GM12878 (cell line): ENCODE measurements at regions not wholly inside any gene's neighbourhood (a gene's known extent, or its start where the extent isn't known, plus 50 kb on each side); places are given as distances from the start of the nearest gene placed in this dataset.

Experiments
- ATAC-seq: fragments of 200-7000 bp; cut with Tn5 transposase; 3 replicates; pipeline ENCODE4 v1.9.1; 2020; ENCODE audit warnings: mild to moderate bottlenecking, moderate library complexity
- BruUV-seq: library from RNA; stranded (reverse); fragments of 400-500 nt; replicated peaks from 2 replicates; lab custom pipeline; 2021; lab: Mats Ljungman, UMichigan
- CTCF ChIA-PET: fragments of 300-600 bp; sonication (Branson Sonifier 250); formaldehyde crosslinking; extraction: SDS; loops from one replicate; lab custom pipeline; 2021; ENCODE audit warnings: inconsistent platforms; lab: Yijun Ruan, JAX
- POLR2A ChIA-PET: fragments of 350-600 bp; formaldehyde crosslinking; extraction: SDS; loops from one replicate; lab custom pipeline; 2021; ENCODE audit warnings: inconsistent platforms; lab: Charles Lee
- RAD21 ChIA-PET: fragments of 300-600 bp; sonication (Branson Sonifier 250); formaldehyde crosslinking; loops from one replicate; lab custom pipeline; 2023; ENCODE audit warnings: antibody characterized with exemption; ENCODE audit not compliant: unreplicated experiment; lab: Charles Lee
- SMC1A ChIA-PET: fragments of 300-600 bp; sonication (Branson Sonifier 250); formaldehyde crosslinking; loops from one replicate; lab custom pipeline; 2023; ENCODE audit not compliant: unreplicated experiment, uncharacterized antibody; lab: Charles Lee
- DNase-seq: peaks from one replicate; pipeline ENCODE4 v3.0.0-alpha.2; 2011; ENCODE audit warnings: low read depth, low spot score
- FAIRE-seq: peaks from 3 replicates; lab custom pipeline; 2011; peaks lifted over from hg19 to GRCh38; lab: Jason Lieb, UNC
- H2AFZ ChIP-seq: 2 replicates; pipeline ENCODE4 v1.6.0; 2011; ENCODE audit warnings: low read depth, low read length, control low read depth; ENCODE audit not compliant: control insufficient read depth
- H3K27ac ChIP-seq: 2 replicates; pipeline ENCODE4 v1.5.1; 2011; ENCODE audit warnings: control low read depth; ENCODE audit not compliant: control insufficient read depth, insufficient read depth
- H3K27me3 ChIP-seq, 2 experiments: replicated peaks in 1 of 2; 2 replicates each; pipeline versions ENCODE4 v1.6.0 to v1.6.1; 2011; ENCODE audit warnings: low read length in 1 of 2; ENCODE audit not compliant: control insufficient read depth in 2 of 2, insufficient read depth in 2 of 2
- H3K36me3 ChIP-seq, 2 experiments: 2 replicates each; pipeline ENCODE4 v1.5.1; 2011; ENCODE audit warnings: low read length in 1 of 2; ENCODE audit not compliant: control insufficient read depth in 2 of 2, insufficient read depth in 2 of 2
- H3K4me1 ChIP-seq: 2 replicates; pipeline ENCODE4 v1.6.1; 2011; ENCODE audit warnings: mild to moderate bottlenecking, low read length, moderate library complexity, mixed read lengths; ENCODE audit not compliant: control insufficient read depth, insufficient read depth
- H3K4me2 ChIP-seq: 2 replicates; pipeline ENCODE4 v1.6.0; 2011; ENCODE audit warnings: control low read depth; ENCODE audit not compliant: control insufficient read depth, insufficient read depth
- H3K4me3 ChIP-seq: fragments of 200-600 bp; sonication (generic); 2 replicates; pipeline ENCODE4 v1.5.1; 2016
- H3K79me2 ChIP-seq: 2 replicates; pipeline ENCODE4 v1.6.0; 2011; ENCODE audit warnings: low read length; ENCODE audit not compliant: control insufficient read depth, insufficient read depth
- H3K9ac ChIP-seq: 2 replicates; pipeline ENCODE4 v1.8.0; 2011; ENCODE audit warnings: low read length, control low read depth, mixed read lengths; ENCODE audit not compliant: control insufficient read depth, insufficient read depth
- H3K9me3 ChIP-seq: replicated peaks from 3 replicates; pipeline ENCODE4 v1.5.1; 2011; ENCODE audit warnings: mild to moderate bottlenecking, low read length; ENCODE audit not compliant: control insufficient read depth, insufficient read depth
- H4K20me1 ChIP-seq: 2 replicates; pipeline ENCODE4 v1.6.0; 2011; ENCODE audit not compliant: control insufficient read depth, insufficient read depth
- EP300 ChIP-seq, 2 experiments: fragments of 150-350 bp in 1 of 2; IDR thresholded peaks; 2 replicates each; pipeline ENCODE4 v1.6.1; 2011 to 2012; ENCODE audit warnings: low read depth in 2 of 2, low read length in 2 of 2, borderline replicate concordance in 1 of 2, improper control_type of control experiment in 1 of 2, inconsistent platforms in 1 of 2; ENCODE audit not compliant: control insufficient read depth in 1 of 2
- IRF3 ChIP-seq: fragments of 450-650 bp; IDR thresholded peaks from 2 replicates; pipeline ENCODE4 v1.6.1; 2014; ENCODE audit warnings: mild to moderate bottlenecking
- MTA2 ChIP-seq: fragments of 450-650 bp; IDR thresholded peaks from 2 replicates; pipeline ENCODE4 v1.6.1; 2016; ENCODE audit warnings: low read depth, mild to moderate bottlenecking, moderate library complexity
- NBN ChIP-seq: fragments of 450-650 bp; IDR thresholded peaks from 2 replicates; pipeline ENCODE4 v1.6.1; 2016
- NFYA ChIP-seq: IDR thresholded peaks from 2 replicates; pipeline ENCODE4 v1.6.1; 2011; ENCODE audit warnings: low read depth, mild to moderate bottlenecking, low read length, improper control_type of control experiment, borderline replicate concordance
- SMAD1 ChIP-seq: fragments of 450-650 bp; IDR thresholded peaks from 2 replicates; pipeline ENCODE4 v1.6.1; 2018; ENCODE audit warnings: mild to moderate bottlenecking, low read depth; ENCODE audit not compliant: partially characterized antibody
- WGBS: methylation state at CpG from one replicate; pipeline ENCODE4 v1.1.6; 2016; ENCODE audit warnings: low lambda C conversion rate; ENCODE audit not compliant: insufficient replicate concordance, insufficient coverage; ENCODE audit errors: missing lambda C conversion rate; 5-methylcytosine and 5-hydroxymethylcytosine counted together
- in situ Hi-C: fragments of 300-500 bp; cut with MboI; formaldehyde crosslinking; loops from 9 replicates; pipeline ENCODE4 v1.14.3; 2018; ENCODE audit warnings: mixed read lengths
- intact Hi-C: fragments of 100-400 bp; cut with micrococcal nuclease; formaldehyde crosslinking; loops from one replicate; pipeline ENCODE4 v1.14.2; 2022; ENCODE audit not compliant: unreplicated experiment
- TF ChIP-seq, protein P1 (sequence below): fragments of 450-650 bp; IDR thresholded peaks from 2 replicates; pipeline ENCODE4 v1.6.1; 2017; ENCODE audit warnings: low read depth, mild to moderate bottlenecking, moderate library complexity

- Histone ChIP-seq H3K9me3 (peaks cover 7% of the 10 kb centered on the region; the same call in 2 of the 3 replicates), H3K4me1 (peaks cover 5% of the 10 kb centered on the region; the same call in 1 of the 2 replicates), H3K27ac (no peak overlapping the region), H3K36me3 (no peaks in the 10 kb centered on the region), H3K9ac (no peak overlapping the region), H4K20me1 (no peaks in the 10 kb centered on the region), H2AFZ (no peak overlapping the region), H3K79me2 (no peaks in the 10 kb centered on the region), H3K4me3 (no peak overlapping the region), H3K27me3 (no peaks in the 10 kb centered on the region), H3K4me2 (no peak overlapping the region)
- RAD21 ChIA-PET = no interaction called here
- intact Hi-C loops = no loop called here
- ATAC-seq (no peak), FAIRE-seq (no peak), DNase-seq (no peak)
- TF ChIP-seq SMAD1 (no peak), NBN (no peak), EP300 (IDR thresholded peaks at IDR 0.05; ENCODE audit: borderline replicate concordance in 1 of 2, control insufficient read depth in 1 of 2, low read depth in 2 of 2, low read length in 2 of 2) (no peak), MTA2 (no peak), IRF3 (no peak), NFYA (no peak)
- TF ChIP-seq, protein P1, sequence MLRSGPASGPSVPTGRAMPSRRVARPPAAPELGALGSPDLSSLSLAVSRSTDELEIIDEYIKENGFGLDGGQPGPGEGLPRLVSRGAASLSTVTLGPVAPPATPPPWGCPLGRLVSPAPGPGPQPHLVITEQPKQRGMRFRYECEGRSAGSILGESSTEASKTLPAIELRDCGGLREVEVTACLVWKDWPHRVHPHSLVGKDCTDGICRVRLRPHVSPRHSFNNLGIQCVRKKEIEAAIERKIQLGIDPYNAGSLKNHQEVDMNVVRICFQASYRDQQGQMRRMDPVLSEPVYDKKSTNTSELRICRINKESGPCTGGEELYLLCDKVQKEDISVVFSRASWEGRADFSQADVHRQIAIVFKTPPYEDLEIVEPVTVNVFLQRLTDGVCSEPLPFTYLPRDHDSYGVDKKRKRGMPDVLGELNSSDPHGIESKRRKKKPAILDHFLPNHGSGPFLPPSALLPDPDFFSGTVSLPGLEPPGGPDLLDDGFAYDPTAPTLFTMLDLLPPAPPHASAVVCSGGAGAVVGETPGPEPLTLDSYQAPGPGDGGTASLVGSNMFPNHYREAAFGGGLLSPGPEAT = no peak
- CTCF ChIA-PET = interaction anchor here (0.8 to 1.2 kb wide), 2 partner anchors 9 to 18 kb away, joined by 3 read pairs; no protein-coding TSS in a partner anchor
- in situ Hi-C loops = loop anchor here (25.0 kb wide), 1 partner anchor 1116 kb away; no protein-coding TSS in a partner anchor
- SMC1A ChIA-PET = no interaction called here
- WGBS = 97% methylated on average over 7 of the region's 7 CpGs
- POLR2A ChIA-PET = no interaction called here
- BruUV-seq = no TSS peak
These were observed 87.7 kb upstream of the TMEM168 start for GRCh38 chr7:112877691-112878460.
